ENCODE measurements at regions not wholly inside any gene's neighbourhood (a gene's known extent, or its start where the extent isn't known, plus 50 kb on each side); places are given as distances from the start of the nearest gene placed in this dataset.
"Not testable (repeated sequence)": the region's sequence is repeated elsewhere in the genome, so short reads cannot be mapped to it uniquely, and the experiment has no call there.

- Mint-ChIP-seq H3K27ac (no peak overlapping the region), H3K9me3 (no peaks in the 10 kb centered on the region), H3K4me1 (ENCODE audit: low read depth) (no peaks in the 10 kb centered on the region), H3K36me3 (no peaks in the 10 kb centered on the region), H3K27me3 (no peaks in the 10 kb centered on the region), H3K4me3 (no peak overlapping the region)
- CTCF ChIA-PET: no interaction called here
- POLR2A ChIA-PET: no interaction called here
- intact Hi-C loops (cut with micrococcal nuclease): no loop called here
- DNase-seq: no peak
Measured at GRCh38 chr3:87548271-87548670, 271.9 kb upstream of the POU1F1 start.

- DNase-seq: no peak
- Mint-ChIP-seq H3K27ac (no peak overlapping the region), H3K36me3 (no peaks in the 10 kb centered on the region), H3K4me1 (ENCODE audit: low read depth) (no peaks in the 10 kb centered on the region), H3K27me3 (no peaks in the 10 kb centered on the region), H3K4me3 (no peak overlapping the region), H3K9me3 (no peaks in the 10 kb centered on the region)
- intact Hi-C loops (cut with micrococcal nuclease): no loop called here
- ChIA-PET CTCF (no interaction called here), POLR2A (no interaction called here)
Measured at GRCh38 chr3:87546216-87546615, 269.8 kb upstream of the POU1F1 start.

- H3K9me3 Mint-ChIP-seq; H3K4me3 Mint-ChIP-seq; CTCF ChIA-PET; intact Hi-C loops (cut with micrococcal nuclease); POLR2A ChIA-PET; H3K4me1 Mint-ChIP-seq (ENCODE audit: low read depth); H3K36me3 Mint-ChIP-seq; H3K27ac Mint-ChIP-seq; DNase-seq; H3K27me3 Mint-ChIP-seq: not testable (repeated sequence)
Measured at GRCh38 chr3:87543408-87543807, 267.0 kb upstream of the POU1F1 start.

GRCh38 chr3:87541723-87542122 lies 265.3 kb upstream of the POU1F1 start:
- no peak overlapping the region for H3K27ac Mint-ChIP-seq
- POLR2A ChIA-PET: no interaction called here

GRCh38 chr3:87538722-87539121 lies 262.3 kb upstream of the POU1F1 start:
- H3K4me3 Mint-ChIP-seq; DNase-seq; H3K27me3 Mint-ChIP-seq; H3K9me3 Mint-ChIP-seq; CTCF ChIA-PET; H3K36me3 Mint-ChIP-seq; intact Hi-C loops (cut with micrococcal nuclease); H3K4me1 Mint-ChIP-seq (ENCODE audit: low read depth); H3K27ac Mint-ChIP-seq; POLR2A ChIA-PET: not testable (repeated sequence)

More at GRCh38 chr3:87541723-87542122, 265.3 kb upstream of the POU1F1 start:
- CTCF ChIA-PET: no interaction called here
- H3K27me3 Mint-ChIP-seq: no peaks in the 10 kb centered on the region
- H3K4me3 Mint-ChIP-seq: no peak overlapping the region
- intact Hi-C loops (cut with micrococcal nuclease): no loop called here
- DNase-seq: no peak
- no peaks in the 10 kb centered on the region for H3K9me3 Mint-ChIP-seq
- H3K36me3 Mint-ChIP-seq: no peaks in the 10 kb centered on the region
- no peaks in the 10 kb centered on the region for H3K4me1 Mint-ChIP-seq (ENCODE audit: low read depth)

- intact Hi-C loops (cut with micrococcal nuclease): no loop called here
- no peaks in the 10 kb centered on the region for H3K36me3 Mint-ChIP-seq
- H3K27me3 Mint-ChIP-seq: no peaks in the 10 kb centered on the region
- ChIA-PET POLR2A (no interaction called here), CTCF (no interaction called here)
- H3K27ac Mint-ChIP-seq: no peak overlapping the region
- H3K4me1 Mint-ChIP-seq (ENCODE audit: low read depth): no peaks in the 10 kb centered on the region
- H3K4me3 Mint-ChIP-seq: no peak overlapping the region
- H3K9me3 Mint-ChIP-seq: no peaks in the 10 kb centered on the region
- DNase-seq: no peak
Measured at GRCh38 chr3:87509401-87509800, 233.0 kb upstream of the POU1F1 start.

GRCh38 chr3:87508921-87509320 lies 232.5 kb upstream of the POU1F1 start:
- H3K4me3 Mint-ChIP-seq: no peak overlapping the region
- CTCF ChIA-PET: no interaction called here
- no peaks in the 10 kb centered on the region for H3K9me3 Mint-ChIP-seq
- intact Hi-C loops (cut with micrococcal nuclease): no loop called here
- DNase-seq: no peak
- H3K27me3 Mint-ChIP-seq: no peaks in the 10 kb centered on the region
- H3K4me1 Mint-ChIP-seq (ENCODE audit: low read depth): no peaks in the 10 kb centered on the region
- no peaks in the 10 kb centered on the region for H3K36me3 Mint-ChIP-seq
- POLR2A ChIA-PET: no interaction called here
- H3K27ac Mint-ChIP-seq: no peak overlapping the region

- no peaks in the 10 kb centered on the region for H3K9me3 Mint-ChIP-seq
- intact Hi-C loops (cut with micrococcal nuclease): no loop called here
- no peak overlapping the region for H3K4me3 Mint-ChIP-seq
- H3K27me3 Mint-ChIP-seq: no peaks in the 10 kb centered on the region
- no peaks in the 10 kb centered on the region for H3K4me1 Mint-ChIP-seq (ENCODE audit: low read depth)
- H3K27ac Mint-ChIP-seq: no peak overlapping the region
- ChIA-PET POLR2A (no interaction called here), CTCF (no interaction called here)
- no peaks in the 10 kb centered on the region for H3K36me3 Mint-ChIP-seq
- no peak for DNase-seq
Measured at GRCh38 chr3:87507753-87508152, 231.4 kb upstream of the POU1F1 start.

GRCh38 chr3:87503900-87504498 lies 227.6 kb upstream of the POU1F1 start:
- H3K36me3 Mint-ChIP-seq: no peaks in the 10 kb centered on the region
- CTCF ChIA-PET: interaction anchor here (2.5 to 4.0 kb wide), 3 partner anchors 153 to 244 kb away, joined by 15 to 37 read pairs (median 22); no protein-coding TSS in a partner anchor
- no peaks in the 10 kb centered on the region for H3K4me1 Mint-ChIP-seq (ENCODE audit: low read depth)
- no peak overlapping the region for H3K27ac Mint-ChIP-seq
- peak; percentile 10 for DNase-seq
- H3K9me3 Mint-ChIP-seq: no peaks in the 10 kb centered on the region
- intact Hi-C loops (cut with micrococcal nuclease): loop anchor here (1.0 to 5.0 kb wide), 3 partner anchors 154 to 242 kb away; no protein-coding TSS in a partner anchor
- no peaks in the 10 kb centered on the region for H3K27me3 Mint-ChIP-seq
- no peak overlapping the region for H3K4me3 Mint-ChIP-seq
- POLR2A ChIA-PET: no interaction called here

GRCh38 chr3:87501076-87501475 lies 224.7 kb upstream of the POU1F1 start:
- DNase-seq: no peak
- Mint-ChIP-seq H3K4me3 (no peak overlapping the region), H3K36me3 (no peaks in the 10 kb centered on the region), H3K27ac (no peak overlapping the region), H3K9me3 (no peaks in the 10 kb centered on the region), H3K4me1 (ENCODE audit: low read depth) (no peaks in the 10 kb centered on the region), H3K27me3 (no peaks in the 10 kb centered on the region)
- ChIA-PET CTCF (interaction anchor here (4.0 kb wide), 1 partner anchor 202 kb away, joined by 37 read pairs; no protein-coding TSS in a partner anchor), POLR2A (no interaction called here)
- intact Hi-C loops (cut with micrococcal nuclease): loop anchor here (5.0 kb wide), 1 partner anchor 239 kb away; no protein-coding TSS in a partner anchor

GRCh38 chr3:87498358-87499080 lies 222.1 kb upstream of the POU1F1 start:
- CTCF ChIA-PET: interaction anchor here (0.6 to 1.5 kb wide), 3 partner anchors 45 to 200 kb away, joined by 3 to 4 read pairs (median 3); no protein-coding TSS in a partner anchor
- Mint-ChIP-seq H3K27me3 (no peaks in the 10 kb centered on the region), H3K4me1 (ENCODE audit: low read depth) (no peaks in the 10 kb centered on the region), H3K4me3 (no peak overlapping the region), H3K27ac (no peak overlapping the region), H3K9me3 (no peaks in the 10 kb centered on the region), H3K36me3 (no peaks in the 10 kb centered on the region)
- POLR2A ChIA-PET: no interaction called here
- no peak for DNase-seq
- intact Hi-C loops (cut with micrococcal nuclease): no loop called here

GRCh38 chr3:87495938-87496337 lies 219.6 kb upstream of the POU1F1 start:
- ChIA-PET CTCF (no interaction called here), POLR2A (interaction anchor here (1.1 kb wide), 1 partner anchor 54 kb away, joined by 3 read pairs; no protein-coding TSS in a partner anchor)
- no peak for DNase-seq
- no peak overlapping the region for H3K4me3 Mint-ChIP-seq
- H3K9me3 Mint-ChIP-seq: no peaks in the 10 kb centered on the region
- H3K27ac Mint-ChIP-seq: no peak overlapping the region
- H3K27me3 Mint-ChIP-seq: no peaks in the 10 kb centered on the region
- no peaks in the 10 kb centered on the region for H3K4me1 Mint-ChIP-seq (ENCODE audit: low read depth)
- intact Hi-C loops (cut with micrococcal nuclease): no loop called here
- no peaks in the 10 kb centered on the region for H3K36me3 Mint-ChIP-seq

GRCh38 chr3:87494264-87494663 lies 217.9 kb upstream of the POU1F1 start:
- Mint-ChIP-seq H3K36me3 (no peaks in the 10 kb centered on the region), H3K27ac (no peak overlapping the region), H3K9me3 (no peaks in the 10 kb centered on the region), H3K4me3 (no peak overlapping the region), H3K4me1 (ENCODE audit: low read depth) (no peaks in the 10 kb centered on the region), H3K27me3 (no peaks in the 10 kb centered on the region)
- intact Hi-C loops (cut with micrococcal nuclease): no loop called here
- DNase-seq: no peak
- POLR2A ChIA-PET: no interaction called here
- CTCF ChIA-PET: no interaction called here

Measured in activated CD4-positive, alpha-beta memory T cell treated with anti-CD3 and anti-CD28 coated beads for 36 hours (primary cell).